Tibial artery (tissue), 4 donors: ENCODE measurements at regions not wholly inside any gene's neighbourhood (a gene's known extent, or its start where the extent isn't known, plus 50 kb on each side); places are given as distances from the start of the nearest gene placed in this dataset.

Source experiments
- DNase-seq, 2 donors: peaks; one replicate each; pipeline ENCODE4 v3.0.0-alpha.2; 2019
- H3K27ac ChIP-seq, 2 donors: fragments of 200-600 bp; sonication (generic) in 1 of 2; 1 replicate in 1 of 2; 2 replicates in 1 of 2; pipeline ENCODE4 v1.5.1; 2018 to 2019; ENCODE audit warnings: mild to moderate bottlenecking in 1 of 2
- H3K27me3 ChIP-seq, 2 donors: fragments of 200-600 bp; sonication (generic) in 1 of 2; one replicate each; pipeline versions ENCODE4 v1.5.1 to v1.6.0; 2016 to 2019
- H3K36me3 ChIP-seq, 3 donors: fragments of 200-600 bp; sonication (generic) in 2 of 3; one replicate each; pipeline ENCODE4 v1.5.1; 2016 to 2019; ENCODE audit warnings: mild to moderate bottlenecking in 2 of 3
- H3K4me1 ChIP-seq, 4 donors: fragments of 200-600 bp; sonication (generic) in 2 of 4; 1 replicate in 3 of 4; 2 replicates in 1 of 4; pipeline ENCODE4 v1.5.1; 2016 to 2019
- H3K4me3 ChIP-seq, 2 donors: fragments of 200-600 bp; sonication (generic) in 1 of 2; 1 replicate in 1 of 2; 2 replicates in 1 of 2; pipeline ENCODE4 v1.5.1; 2018 to 2019; ENCODE audit warnings: mild to moderate bottlenecking in 2 of 2
- H3K9me3 ChIP-seq, 3 donors: fragments of 200-600 bp; sonication (generic) in 1 of 3; one replicate each; pipeline ENCODE4 v1.5.1; 2016 to 2019
- intact Hi-C: fragments of 100-400 bp; cut with DNase I; formaldehyde crosslinking; loops from one replicate; pipeline ENCODE4 v1.15.0; 2023; ENCODE audit warnings: low total_unique reads
- TF ChIP-seq, protein P1 (sequence below), 2 experiments: fragments of 200-600 bp in 1 of 2; fragments of 450-650 bp in 1 of 2; IDR thresholded peaks; one replicate each; pipeline ENCODE4 v1.5.1; 2017 to 2019; ENCODE audit warnings: antibody characterized with exemption in 2 of 2, mild to moderate bottlenecking in 1 of 2, moderate library complexity in 1 of 2

GRCh38 chr13:40452741-40453334 is 213.6 kb downstream of the FOXO1 start:
- Histone ChIP-seq H3K4me3 (no peak overlapping the region), H3K27me3 (no peaks in the 10 kb centered on the region), H3K36me3 (no peaks in the 10 kb centered on the region), H3K9me3 (no peaks in the 10 kb centered on the region), H3K27ac (peak overlapping the region; percentile 56 to 58), H3K4me1 (peaks cover 0 to 25% (median 22%) of the 10 kb centered on the region in 4 donors)
- TF ChIP-seq, protein P1, sequence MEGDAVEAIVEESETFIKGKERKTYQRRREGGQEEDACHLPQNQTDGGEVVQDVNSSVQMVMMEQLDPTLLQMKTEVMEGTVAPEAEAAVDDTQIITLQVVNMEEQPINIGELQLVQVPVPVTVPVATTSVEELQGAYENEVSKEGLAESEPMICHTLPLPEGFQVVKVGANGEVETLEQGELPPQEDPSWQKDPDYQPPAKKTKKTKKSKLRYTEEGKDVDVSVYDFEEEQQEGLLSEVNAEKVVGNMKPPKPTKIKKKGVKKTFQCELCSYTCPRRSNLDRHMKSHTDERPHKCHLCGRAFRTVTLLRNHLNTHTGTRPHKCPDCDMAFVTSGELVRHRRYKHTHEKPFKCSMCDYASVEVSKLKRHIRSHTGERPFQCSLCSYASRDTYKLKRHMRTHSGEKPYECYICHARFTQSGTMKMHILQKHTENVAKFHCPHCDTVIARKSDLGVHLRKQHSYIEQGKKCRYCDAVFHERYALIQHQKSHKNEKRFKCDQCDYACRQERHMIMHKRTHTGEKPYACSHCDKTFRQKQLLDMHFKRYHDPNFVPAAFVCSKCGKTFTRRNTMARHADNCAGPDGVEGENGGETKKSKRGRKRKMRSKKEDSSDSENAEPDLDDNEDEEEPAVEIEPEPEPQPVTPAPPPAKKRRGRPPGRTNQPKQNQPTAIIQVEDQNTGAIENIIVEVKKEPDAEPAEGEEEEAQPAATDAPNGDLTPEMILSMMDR (IDR thresholded peaks at IDR 0.05): no peak
- intact Hi-C loops: no loop called here
- no peak for DNase-seq

DNA sequence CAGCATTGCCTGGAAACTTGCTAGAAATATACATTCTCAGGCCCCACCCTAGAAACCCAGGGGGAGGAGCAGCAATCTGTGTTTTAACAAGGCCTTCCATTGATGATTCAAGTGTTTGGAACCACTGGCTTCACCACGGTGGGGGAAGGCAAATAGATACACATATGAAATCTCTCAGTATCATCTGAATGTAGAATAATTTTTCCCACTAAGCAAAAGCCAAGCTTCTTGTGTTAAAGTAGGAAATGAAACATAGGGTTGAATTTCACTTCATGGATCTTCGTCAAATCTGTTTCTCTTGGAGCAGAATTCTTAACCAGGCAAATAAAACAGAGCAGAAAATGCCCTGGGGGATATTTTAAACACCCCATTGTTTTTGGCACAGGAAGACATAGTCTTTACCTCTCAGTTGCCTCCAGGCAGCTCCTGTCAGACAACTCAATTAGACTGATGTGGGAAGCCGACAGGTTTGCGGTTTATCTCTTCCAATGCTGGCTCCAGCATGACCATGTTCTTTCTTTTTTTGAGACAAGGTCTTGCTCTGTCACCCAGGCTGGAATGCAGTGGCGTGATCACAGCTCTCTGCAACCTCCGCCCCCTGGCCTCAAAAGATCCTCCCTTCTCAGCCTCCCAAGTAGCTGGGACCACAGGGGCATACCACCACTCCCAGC is 213.0 kb downstream of the FOXO1 start:
- no peak for DNase-seq
- Histone ChIP-seq H3K27me3 (no peaks in the 10 kb centered on the region), H3K27ac (peak overlapping the region; percentile 56 to 58), H3K9me3 (no peaks in the 10 kb centered on the region), H3K36me3 (no peaks in the 10 kb centered on the region), H3K4me3 (no peak overlapping the region), H3K4me1 (peaks cover 0 to 25% (median 22%) of the 10 kb centered on the region in 4 donors)
- TF ChIP-seq, protein P1 (IDR thresholded peaks at IDR 0.05): no peak
- intact Hi-C loops: no loop called here

DNA sequence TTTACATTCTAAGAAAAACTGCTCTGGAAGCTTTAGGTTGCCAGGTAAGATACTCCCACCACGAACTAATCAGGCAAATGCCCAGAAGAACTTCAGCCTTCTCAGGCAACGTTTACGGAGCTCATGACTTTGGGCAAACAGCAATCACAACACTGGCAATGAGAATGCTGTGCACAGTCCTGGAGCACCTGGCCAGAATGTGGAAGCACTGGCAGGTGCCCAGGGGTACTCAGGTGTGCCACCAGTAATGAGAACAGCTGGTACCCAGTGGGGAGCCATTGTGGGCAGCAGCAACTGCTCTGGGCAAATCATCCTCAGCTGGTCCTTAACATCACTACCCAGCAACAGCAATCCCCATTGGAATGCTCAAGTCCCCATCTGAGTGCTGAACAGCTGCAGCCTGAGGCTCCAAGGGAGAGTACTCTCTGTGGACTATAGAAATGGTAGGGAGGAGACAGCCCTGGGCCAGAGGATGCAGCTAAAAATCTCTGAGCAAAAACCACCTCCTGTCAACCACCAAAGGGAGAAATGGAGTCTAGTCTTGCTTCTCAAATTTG is 210.0 kb downstream of the FOXO1 start:
- Histone ChIP-seq H3K4me1 (peaks cover 0 to 25% (median 22%) of the 10 kb centered on the region in 4 donors), H3K9me3 (no peaks in the 10 kb centered on the region), H3K4me3 (no peak overlapping the region), H3K27me3 (no peaks in the 10 kb centered on the region), H3K27ac (no peak overlapping the region), H3K36me3 (no peaks in the 10 kb centered on the region)
- DNase-seq: no peak
- intact Hi-C loops: no loop called here
- TF ChIP-seq, protein P1 (IDR thresholded peaks at IDR 0.05): no peak

GRCh38 chr13:40456979-40457553 is 209.4 kb downstream of the FOXO1 start:
- TF ChIP-seq, protein P1 (IDR thresholded peaks at IDR 0.05): no peak
- H3K36me3 ChIP-seq: no peaks in the 10 kb centered on the region
- H3K4me3 ChIP-seq: no peak overlapping the region
- H3K4me1 ChIP-seq: peaks cover 0 to 20% (median 17%) of the 10 kb centered on the region in 4 donors
- intact Hi-C loops: no loop called here
- H3K27me3 ChIP-seq: no peaks in the 10 kb centered on the region
- H3K27ac ChIP-seq: no peak overlapping the region
- no peaks in the 10 kb centered on the region for H3K9me3 ChIP-seq
- no peak for DNase-seq

DNA sequence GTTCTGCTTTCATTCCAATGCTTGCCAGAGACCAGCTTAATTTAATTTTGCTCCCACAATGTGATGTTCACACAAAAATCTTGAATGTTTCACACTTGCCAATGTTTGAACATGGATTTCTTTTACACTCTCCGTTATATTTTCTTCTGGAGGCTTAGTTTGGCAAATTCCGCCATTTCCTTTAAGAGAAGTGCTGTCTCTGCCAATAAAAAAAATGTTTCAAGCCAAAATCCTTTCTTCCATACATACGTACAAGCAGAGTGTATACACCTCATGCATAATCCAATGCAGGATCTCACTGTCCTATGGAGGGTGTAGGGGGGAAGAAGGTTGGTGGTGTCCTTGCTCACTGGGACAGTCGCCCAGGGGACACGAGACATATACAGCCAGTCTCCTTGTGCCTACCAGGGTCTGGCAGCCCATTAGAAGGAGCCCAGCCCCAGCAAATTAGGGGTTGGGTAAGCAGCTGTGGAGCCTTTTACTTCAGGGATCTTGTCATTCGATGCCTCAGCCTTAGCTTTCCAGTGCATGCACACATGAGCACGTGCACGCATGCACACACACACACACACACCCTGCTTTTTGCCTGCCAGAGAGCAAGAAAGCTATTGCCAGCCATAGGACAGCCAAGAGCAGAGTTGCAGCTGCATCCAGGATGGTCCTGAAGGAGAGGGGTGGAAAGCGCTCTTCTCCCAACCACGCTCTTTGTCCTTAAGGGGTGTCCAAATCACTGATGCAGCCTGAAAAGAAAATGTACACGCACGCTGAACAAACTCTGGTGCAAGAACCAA is 208.3 kb downstream of the FOXO1 start:
- DNase-seq: no peak
- TF ChIP-seq, protein P1 (IDR thresholded peaks at IDR 0.05): no peak
- H3K27ac ChIP-seq: no peak overlapping the region
- H3K36me3 ChIP-seq: no peaks in the 10 kb centered on the region
- intact Hi-C loops: no loop called here
- no peaks in the 10 kb centered on the region for H3K9me3 ChIP-seq
- H3K4me3 ChIP-seq: no peak overlapping the region
- peaks cover 0 to 9% (median 7%) of the 10 kb centered on the region in 4 donors for H3K4me1 ChIP-seq
- H3K27me3 ChIP-seq: no peaks in the 10 kb centered on the region
